ENCODE measurements at regions not wholly inside any gene's neighbourhood (a gene's known extent, or its start where the extent isn't known, plus 50 kb on each side); places are given as distances from the start of the nearest gene placed in this dataset.

DNA sequence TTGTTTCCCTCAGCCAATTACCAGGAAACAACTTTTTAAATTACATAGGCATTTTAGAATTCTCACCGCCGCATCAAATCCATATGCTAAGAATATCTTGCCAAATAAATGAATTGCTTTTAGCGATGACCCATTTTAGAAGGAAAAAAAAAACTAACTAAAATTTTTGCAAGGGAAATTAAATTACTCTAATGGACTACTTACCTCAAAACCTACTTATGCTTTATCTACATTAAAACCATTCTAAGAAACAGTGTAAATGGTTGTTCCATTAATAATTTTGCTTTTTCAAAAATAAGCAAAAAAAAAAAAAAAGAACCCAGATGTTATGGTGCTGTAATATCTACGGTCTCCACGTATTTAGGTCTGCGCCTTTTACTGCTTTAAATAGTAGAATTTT is 73.5 kb upstream of the CCDC150 start:
- H3K27ac ChIP-seq, result no peak overlapping the region
- TF ChIP-seq, protein P1, sequence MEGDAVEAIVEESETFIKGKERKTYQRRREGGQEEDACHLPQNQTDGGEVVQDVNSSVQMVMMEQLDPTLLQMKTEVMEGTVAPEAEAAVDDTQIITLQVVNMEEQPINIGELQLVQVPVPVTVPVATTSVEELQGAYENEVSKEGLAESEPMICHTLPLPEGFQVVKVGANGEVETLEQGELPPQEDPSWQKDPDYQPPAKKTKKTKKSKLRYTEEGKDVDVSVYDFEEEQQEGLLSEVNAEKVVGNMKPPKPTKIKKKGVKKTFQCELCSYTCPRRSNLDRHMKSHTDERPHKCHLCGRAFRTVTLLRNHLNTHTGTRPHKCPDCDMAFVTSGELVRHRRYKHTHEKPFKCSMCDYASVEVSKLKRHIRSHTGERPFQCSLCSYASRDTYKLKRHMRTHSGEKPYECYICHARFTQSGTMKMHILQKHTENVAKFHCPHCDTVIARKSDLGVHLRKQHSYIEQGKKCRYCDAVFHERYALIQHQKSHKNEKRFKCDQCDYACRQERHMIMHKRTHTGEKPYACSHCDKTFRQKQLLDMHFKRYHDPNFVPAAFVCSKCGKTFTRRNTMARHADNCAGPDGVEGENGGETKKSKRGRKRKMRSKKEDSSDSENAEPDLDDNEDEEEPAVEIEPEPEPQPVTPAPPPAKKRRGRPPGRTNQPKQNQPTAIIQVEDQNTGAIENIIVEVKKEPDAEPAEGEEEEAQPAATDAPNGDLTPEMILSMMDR (conservative IDR thresholded peaks at IDR 0.05), result no peak

GRCh38 chr2:196566961-196567666 is 72.4 kb upstream of the CCDC150 start:
- TF ChIP-seq, protein P1 (conservative IDR thresholded peaks at IDR 0.05), result no peak
- H3K27ac ChIP-seq, result no peak overlapping the region

DNA sequence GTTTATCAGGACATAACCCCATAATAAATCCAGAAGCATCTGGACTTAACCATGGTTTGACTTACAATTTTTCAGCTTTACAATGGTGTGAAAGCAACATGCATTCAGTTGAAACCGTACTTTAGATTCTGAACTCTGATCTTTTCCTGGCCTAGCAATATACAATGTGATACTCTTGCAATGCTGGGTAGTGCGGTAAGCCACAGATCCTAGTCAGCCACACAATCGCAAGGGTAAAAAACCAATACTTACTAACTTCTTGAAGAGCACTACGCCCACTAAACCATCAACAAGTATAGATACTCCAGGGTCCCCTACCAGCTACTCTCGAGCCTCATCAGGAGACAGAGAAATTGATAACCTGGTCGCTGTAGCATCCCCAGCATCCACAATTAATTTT is 71.0 kb upstream of the CCDC150 start:
- TF ChIP-seq, protein P1 (conservative IDR thresholded peaks at IDR 0.05), result no peak
- H3K27ac ChIP-seq, result no peak overlapping the region

DNA sequence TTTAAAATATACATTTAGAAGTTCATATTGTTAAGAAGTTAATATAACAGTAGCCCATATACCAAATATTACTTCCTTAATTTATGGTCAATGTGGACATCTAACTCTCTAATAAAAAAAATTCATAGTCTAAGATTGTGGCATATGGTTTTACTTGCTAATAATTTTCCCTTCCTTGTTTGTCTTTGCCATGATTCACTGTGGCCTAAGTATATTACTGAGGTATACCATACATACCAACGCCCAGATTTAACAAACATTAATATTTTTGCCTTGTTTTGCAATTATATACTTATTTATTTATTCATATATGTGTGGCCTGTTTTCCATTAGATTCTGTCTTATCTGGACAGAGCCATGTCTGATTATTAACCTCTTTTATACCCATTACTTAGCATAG is 54.6 kb upstream of the CCDC150 start:
- TF ChIP-seq, protein P1 (conservative IDR thresholded peaks at IDR 0.05), result no peak
- H3K27ac ChIP-seq, result no peak overlapping the region

DNA sequence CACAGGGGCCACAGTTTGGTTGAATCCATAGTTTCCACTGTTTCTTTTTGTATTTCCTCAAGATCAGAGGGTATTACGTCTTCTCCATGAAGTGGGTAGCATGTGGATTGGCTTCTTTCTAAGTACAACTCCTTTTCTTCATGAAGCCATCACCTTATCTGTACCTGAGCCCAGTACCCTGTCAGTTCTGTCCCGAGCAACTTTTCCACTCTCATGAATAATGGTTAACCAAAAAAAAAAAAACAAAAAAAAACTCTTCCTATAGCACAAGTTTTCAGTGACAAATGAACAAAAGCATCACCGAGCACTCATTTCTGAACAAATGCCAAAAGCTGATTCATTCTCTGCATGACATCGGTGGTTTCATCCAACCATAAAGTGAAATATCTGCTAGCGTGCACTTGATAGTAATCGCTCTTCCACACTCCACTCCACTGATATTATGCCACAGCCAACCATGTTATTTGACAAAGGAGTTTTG is 53.0 kb upstream of the CCDC150 start:
- no peak overlapping the region for H3K27ac ChIP-seq
- TF ChIP-seq, protein P1 (conservative IDR thresholded peaks at IDR 0.05), result no peak

DNA sequence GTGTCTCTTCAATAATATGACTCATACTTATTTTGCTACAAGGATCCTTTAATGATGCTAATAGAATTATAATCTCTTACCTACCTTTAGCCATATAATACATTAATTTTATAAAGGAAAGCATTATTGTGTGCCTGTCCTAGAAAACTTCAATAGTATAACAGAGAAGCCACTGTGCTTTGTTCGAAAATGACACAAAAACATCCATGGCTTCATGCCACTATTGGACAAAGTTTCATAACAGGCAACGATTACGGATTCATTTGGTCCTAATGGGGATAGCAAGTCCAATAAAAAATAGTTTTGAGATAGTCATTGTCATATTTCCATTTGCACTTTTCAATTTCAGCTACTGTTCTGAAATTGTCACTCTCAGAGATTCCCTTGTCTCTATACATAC is 52.5 kb upstream of the CCDC150 start:
- TF ChIP-seq, protein P1 (conservative IDR thresholded peaks at IDR 0.05), result no peak
- H3K27ac ChIP-seq, result no peak overlapping the region

DNA sequence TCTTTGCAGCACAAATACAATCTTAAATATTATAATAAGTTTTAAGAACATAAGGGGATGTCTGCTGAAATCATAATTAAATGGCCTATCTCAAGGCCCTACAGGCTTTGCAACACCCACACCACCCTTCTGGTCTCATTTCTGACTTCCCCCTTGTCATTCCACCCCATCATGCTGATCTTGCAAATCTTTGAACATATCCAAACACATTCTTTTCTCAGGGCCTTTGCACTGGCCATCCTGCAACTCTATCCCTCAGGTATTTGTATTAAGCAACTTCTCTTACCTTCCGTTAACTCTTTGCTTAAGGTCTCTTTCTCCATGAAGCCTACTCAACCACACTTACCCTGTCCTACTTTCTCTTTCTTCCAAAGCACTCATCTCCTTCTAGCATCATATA is 51.8 kb upstream of the CCDC150 start:
- TF ChIP-seq, protein P1 (conservative IDR thresholded peaks at IDR 0.05), result no peak
- no peak overlapping the region for H3K27ac ChIP-seq

Measured in VCaP (cell line).